Endodermal cell (in vitro differentiated cells): ENCODE measurements at regions not wholly inside any gene's neighbourhood (a gene's known extent, or its start where the extent isn't known, plus 50 kb on each side); places are given as distances from the start of the nearest gene placed in this dataset.
A peak's percentile ranks its signal among the peaks of the same experiment; 100 is the strongest.

ENCODE experiments used
- DNase-seq: peaks from one replicate; pipeline ENCODE4 v3.0.0-alpha.2; 2017
- H3K27ac ChIP-seq: 2 replicates; pipeline ENCODE4 v1.5.1; 2013; ENCODE audit warnings: mild to moderate bottlenecking, low read depth, low read length, moderate library complexity
- H3K27me3 ChIP-seq: 2 replicates; pipeline ENCODE4 v1.6.1; 2013; ENCODE audit warnings: mild to moderate bottlenecking, low read length, moderate library complexity; ENCODE audit not compliant: insufficient read depth, control insufficient read depth, poor library complexity, severe bottlenecking
- H3K36me3 ChIP-seq: 2 replicates; pipeline ENCODE4 v1.7.0; 2013; ENCODE audit warnings: mild to moderate bottlenecking, low read length, moderate library complexity; ENCODE audit not compliant: control insufficient read depth, insufficient read depth
- H3K4me1 ChIP-seq: one replicate; pipeline ENCODE4 v1.7.0; 2013; ENCODE audit warnings: low read length; ENCODE audit not compliant: control insufficient read depth, insufficient read depth
- H3K4me3 ChIP-seq: 2 replicates; pipeline ENCODE4 v1.5.1; 2013; ENCODE audit warnings: mild to moderate bottlenecking, low read length, moderate library complexity
- H3K9ac ChIP-seq: 2 replicates; pipeline ENCODE4 v1.6.1; 2013; ENCODE audit warnings: mild to moderate bottlenecking, low read length, moderate library complexity; ENCODE audit not compliant: poor library complexity, severe bottlenecking; ENCODE audit errors: extremely low read depth
- H3K9me3 ChIP-seq: 2 replicates; pipeline ENCODE4 v1.6.1; 2013; ENCODE audit warnings: mild to moderate bottlenecking, low read length, moderate library complexity; ENCODE audit not compliant: control insufficient read depth
- H3K27ac Mint-ChIP-seq: 2 replicates; pipeline ENCODE4 v1.8.0; 2020; ENCODE audit warnings: mixed read lengths
- H3K27me3 Mint-ChIP-seq: 2 replicates; pipeline ENCODE4 v1.8.0; 2021; ENCODE audit warnings: mild to moderate bottlenecking, mixed read lengths; ENCODE audit not compliant: insufficient read depth
- H3K36me3 Mint-ChIP-seq: 2 replicates; pipeline ENCODE4 v1.8.0; 2020; ENCODE audit warnings: low read depth, mixed read lengths
- H3K4me1 Mint-ChIP-seq: 2 replicates; pipeline ENCODE4 v1.8.0; 2020; ENCODE audit warnings: mixed read lengths
- H3K4me3 Mint-ChIP-seq: 2 replicates; pipeline ENCODE4 v1.8.0; 2020; ENCODE audit warnings: mild to moderate bottlenecking, moderate library complexity, mixed read lengths
- H3K9me3 Mint-ChIP-seq: 2 replicates; pipeline ENCODE4 v1.8.0; 2020; ENCODE audit warnings: mild to moderate bottlenecking, mixed read lengths
- CTCF ChIP-seq: fragments of 200-600 bp; sonication (generic); conservative IDR thresholded peaks from 2 replicates; pipeline ENCODE4 v1.5.0; 2021; ENCODE audit warnings: antibody characterized with exemption, mild to moderate bottlenecking
- WGBS, 2 experiments: methylation state at CpG; one replicate each; pipeline versions ENCODE4 v1.1.5 to v1.1.7; 2013; ENCODE audit warnings: missing lambda C conversion rate in 2 of 2, mixed read lengths in 1 of 2; ENCODE audit not compliant: insufficient coverage in 1 of 2, insufficient read length in 1 of 2; 5-methylcytosine and 5-hydroxymethylcytosine counted together

- no peaks in the 10 kb centered on the region for H3K4me1 Mint-ChIP-seq
These were observed 550.1 kb upstream of the ZNF462 start for GRCh38 chr9:106312906-106313305.

GRCh38 chr9:106314476-106314875 lies 548.5 kb upstream of the ZNF462 start:
- Mint-ChIP-seq H3K36me3 (no peaks in the 10 kb centered on the region), H3K27me3 (no peaks in the 10 kb centered on the region)
- 89% methylated on average over 1 of the region's 1 CpG; no CpG with 5 or more reads in 1 of the 2 experiments for WGBS, 2 experiments

More at GRCh38 chr9:106312906-106313305, 550.1 kb upstream of the ZNF462 start:
- no peak overlapping the region for H3K4me3 ChIP-seq
- DNase-seq, result no peak
- no peaks in the 10 kb centered on the region for H3K9me3 ChIP-seq
- no peak overlapping the region for H3K27ac ChIP-seq
- no peak for TF ChIP-seq CTCF
- no peaks in the 10 kb centered on the region for H3K27me3 ChIP-seq
- H3K9ac ChIP-seq, result no peak overlapping the region
- 92% methylated on average over 1 of the region's 1 CpG; no CpG with 5 or more reads in 1 of the 2 experiments for WGBS, 2 experiments
- no peaks in the 10 kb centered on the region for H3K4me1 ChIP-seq
- Mint-ChIP-seq H3K27me3 (no peaks in the 10 kb centered on the region), H3K4me3 (no peak overlapping the region), H3K27ac (no peak overlapping the region), H3K9me3 (no peaks in the 10 kb centered on the region), H3K36me3 (no peaks in the 10 kb centered on the region)
- H3K36me3 ChIP-seq, result no peaks in the 10 kb centered on the region

GRCh38 chr9:106321394-106322180 lies 541.4 kb upstream of the ZNF462 start:
- Mint-ChIP-seq H3K27me3 (no peaks in the 10 kb centered on the region), H3K36me3 (no peaks in the 10 kb centered on the region), H3K4me3 (no peak overlapping the region), H3K9me3 (no peaks in the 10 kb centered on the region), H3K4me1 (peaks cover 21% of the 10 kb centered on the region), H3K27ac (no peak overlapping the region)
- TF ChIP-seq CTCF, result no peak
- 86 to 90% methylated on average over 2 to 5 of the region's 5 CpGs for WGBS, 2 experiments
- no peak overlapping the region for H3K9ac ChIP-seq
- H3K27ac ChIP-seq, result peak overlapping the region; percentile 25
- no peaks in the 10 kb centered on the region for H3K36me3 ChIP-seq
- no peaks in the 10 kb centered on the region for H3K9me3 ChIP-seq
- H3K4me3 ChIP-seq, result no peak overlapping the region
- DNase-seq, result no peak
- peaks cover 5% of the 10 kb centered on the region for H3K4me1 ChIP-seq
- H3K27me3 ChIP-seq, result no peaks in the 10 kb centered on the region

More at GRCh38 chr9:106314476-106314875, 548.5 kb upstream of the ZNF462 start:
- no peak overlapping the region for H3K4me3 Mint-ChIP-seq
- H3K27me3 ChIP-seq, result no peaks in the 10 kb centered on the region
- no peak overlapping the region for H3K27ac Mint-ChIP-seq
- no peak overlapping the region for H3K9ac ChIP-seq
- no peaks in the 10 kb centered on the region for H3K36me3 ChIP-seq
- no peaks in the 10 kb centered on the region for H3K4me1 ChIP-seq
- no peaks in the 10 kb centered on the region for H3K9me3 Mint-ChIP-seq
- TF ChIP-seq CTCF, result no peak
- H3K4me3 ChIP-seq, result no peak overlapping the region
- H3K4me1 Mint-ChIP-seq, result no peaks in the 10 kb centered on the region
- DNase-seq, result no peak
- no peaks in the 10 kb centered on the region for H3K9me3 ChIP-seq
- no peak overlapping the region for H3K27ac ChIP-seq
